ENCODE measurements at regions not wholly inside any gene's neighbourhood (a gene's known extent, or its start where the extent isn't known, plus 50 kb on each side); places are given as distances from the start of the nearest gene placed in this dataset.

GRCh38 chr10:2431961-2432360, 635.4 kb upstream of the PFKP start:
- ChIA-PET CTCF (no interaction called here), POLR2A (no interaction called here)
- no peak overlapping the region for H3K27ac Mint-ChIP-seq
- TF ChIP-seq CTCF (IDR thresholded peaks at IDR 0.05) (no peak), EZH2 (IDR thresholded peaks at IDR 0.05; ENCODE audit: borderline replicate concordance, insufficient read depth, low read depth, low read length, poor library complexity, severe bottlenecking) (no peak)
- no peaks in the 10 kb centered on the region for H3K36me3 ChIP-seq (replicated peaks in 1 of 2; ENCODE audit: control extremely low read depth in 1 of 2, control insufficient read depth in 1 of 2, extremely low read depth in 1 of 2, insufficient read depth in 2 of 2, low read length in 1 of 2)
- H3K27me3 ChIP-seq (replicated peaks in 1 of 4; ENCODE audit: control extremely low read depth in 1 of 4, control insufficient read depth in 3 of 4, insufficient read depth in 4 of 4, low read length in 3 of 4) = no peaks in the 10 kb centered on the region
- peaks cover 0 to 4% (median 0%) of the 10 kb centered on the region in 3 donors for H3K9me3 ChIP-seq (ENCODE audit: control extremely low read depth in 1 of 3, control insufficient read depth in 2 of 3, insufficient read depth in 1 of 3, low read length in 2 of 3)
- H3K79me2 ChIP-seq (ENCODE audit: control insufficient read depth, insufficient read depth, low read length) = no peaks in the 10 kb centered on the region
- no peaks in the 10 kb centered on the region for H3K4me1 Mint-ChIP-seq
- no peak overlapping the region for H3K4me3 ChIP-seq (ENCODE audit: control extremely low read depth in 1 of 5, extremely low read depth in 1 of 5, insufficient read depth in 1 of 5, low read depth in 2 of 5, low read length in 4 of 5)
- H4K20me1 ChIP-seq (ENCODE audit: control insufficient read depth, insufficient read depth, low read length, poor library complexity, severe bottlenecking) = no peaks in the 10 kb centered on the region
- H3K4me2 ChIP-seq (replicated peaks; ENCODE audit: low read depth, low read length, poor library complexity, severe bottlenecking) = no peak overlapping the region
- 100% methylated on average over 1 of the region's 5 CpGs for WGBS (ENCODE audit: insufficient coverage)
- no peaks in the 10 kb centered on the region for H3K27me3 Mint-ChIP-seq
- intact Hi-C loops (cut with micrococcal nuclease) = no loop called here
- H3K9me3 Mint-ChIP-seq (ENCODE audit: insufficient read depth) = no peaks in the 10 kb centered on the region
- H2AFZ ChIP-seq (ENCODE audit: insufficient read depth, low read depth, low read length, poor library complexity, severe bottlenecking) = no peak overlapping the region
- H3K27ac ChIP-seq (ENCODE audit: low read length in 2 of 2) = no peak overlapping the region
- no peak overlapping the region for H3K4me3 Mint-ChIP-seq
- H3K9ac ChIP-seq (ENCODE audit: low read length) = no peak overlapping the region
- H3K4me1 ChIP-seq (ENCODE audit: control insufficient read depth in 2 of 2, insufficient read depth in 2 of 2, low read length in 2 of 2) = no peaks in the 10 kb centered on the region
- DNase-seq = no peak
- ATAC-seq (ENCODE audit: low read depth) = no peak

GRCh38 chr10:2427412-2427811, 639.9 kb upstream of the PFKP start:
- ATAC-seq (ENCODE audit: low read depth) (no peak), DNase-seq (no peak)
- Histone ChIP-seq H3K9ac (ENCODE audit: low read length) (no peak overlapping the region), H4K20me1 (ENCODE audit: control insufficient read depth, insufficient read depth, low read length, poor library complexity, severe bottlenecking) (no peaks in the 10 kb centered on the region), H2AFZ (ENCODE audit: insufficient read depth, low read depth, low read length, poor library complexity, severe bottlenecking) (no peak overlapping the region), H3K79me2 (ENCODE audit: control insufficient read depth, insufficient read depth, low read length) (no peaks in the 10 kb centered on the region), H3K27me3 (replicated peaks in 1 of 4; ENCODE audit: control extremely low read depth in 1 of 4, control insufficient read depth in 3 of 4, insufficient read depth in 4 of 4, low read length in 3 of 4) (peaks cover 0 to 2% (median 0%) of the 10 kb centered on the region in 4 experiments), H3K9me3 (ENCODE audit: control extremely low read depth in 1 of 3, control insufficient read depth in 2 of 3, insufficient read depth in 1 of 3, low read length in 2 of 3) (peaks cover 0 to 4% (median 0%) of the 10 kb centered on the region in 3 donors), H3K4me1 (ENCODE audit: control insufficient read depth in 2 of 2, insufficient read depth in 2 of 2, low read length in 2 of 2) (no peaks in the 10 kb centered on the region), H3K27ac (ENCODE audit: low read length in 2 of 2) (no peak overlapping the region), H3K4me2 (replicated peaks; ENCODE audit: low read depth, low read length, poor library complexity, severe bottlenecking) (no peak overlapping the region), H3K4me3 (ENCODE audit: control extremely low read depth in 1 of 5, extremely low read depth in 1 of 5, insufficient read depth in 1 of 5, low read depth in 2 of 5, low read length in 4 of 5) (no peak overlapping the region), H3K36me3 (replicated peaks in 1 of 2; ENCODE audit: control extremely low read depth in 1 of 2, control insufficient read depth in 1 of 2, extremely low read depth in 1 of 2, insufficient read depth in 2 of 2, low read length in 1 of 2) (no peaks in the 10 kb centered on the region)
- Mint-ChIP-seq H3K9me3 (ENCODE audit: insufficient read depth) (no peaks in the 10 kb centered on the region), H3K4me1 (no peaks in the 10 kb centered on the region), H3K27ac (no peak overlapping the region), H3K27me3 (no peaks in the 10 kb centered on the region), H3K4me3 (no peak overlapping the region)
- intact Hi-C loops (cut with micrococcal nuclease) = no loop called here
- no peak for TF ChIP-seq CTCF (IDR thresholded peaks at IDR 0.05)
- TF ChIP-seq EZH2 (IDR thresholded peaks at IDR 0.05; ENCODE audit: borderline replicate concordance, insufficient read depth, low read depth, low read length, poor library complexity, severe bottlenecking) = no peak
- POLR2A ChIA-PET = no interaction called here
- CTCF ChIA-PET = no interaction called here
- 72% methylated on average over 2 of the region's 2 CpGs for WGBS (ENCODE audit: insufficient coverage)

All from B cell (primary cell).